ENCODE measurements at regions not wholly inside any gene's neighbourhood (a gene's known extent, or its start where the extent isn't known, plus 50 kb on each side); places are given as distances from the start of the nearest gene placed in this dataset.

- TF ChIP-seq BHLHE40 (IDR thresholded peaks at IDR 0.05; ENCODE audit: borderline replicate concordance) (no peak), HDGF (IDR thresholded peaks at IDR 0.05; ENCODE audit: borderline replicate concordance) (no peak), FOXM1 (IDR thresholded peaks at IDR 0.05; ENCODE audit: borderline replicate concordance) (no peak), FOXK2 (IDR thresholded peaks at IDR 0.05) (no peak), SUZ12 (IDR thresholded peaks at IDR 0.05) (no peak), ZNF384 (IDR thresholded peaks at IDR 0.05) (no peak), SP1 (IDR thresholded peaks at IDR 0.05) (no peak), NFRKB (IDR thresholded peaks at IDR 0.05) (no peak), CTBP1 (IDR thresholded peaks at IDR 0.05; ENCODE audit: borderline replicate concordance) (no peak), ELF4 (IDR thresholded peaks at IDR 0.05) (no peak), TARDBP (IDR thresholded peaks at IDR 0.05) (no peak)
Observed at GRCh38 chr15:55008421-55008820, 188.3 kb downstream of the RSL24D1 start.

Measured in HEK293T (cell line).